ENCODE measurements at regions not wholly inside any gene's neighbourhood (a gene's known extent, or its start where the extent isn't known, plus 50 kb on each side); places are given as distances from the start of the nearest gene placed in this dataset.

GRCh38 chr11:15765530-15765929 is 590.8 kb downstream of the SOX6 start:
- TF ChIP-seq CTCF (conservative IDR thresholded peaks at IDR 0.05; ENCODE audit: low read length) (no peak), EZH2phosphoT487 (IDR thresholded peaks at IDR 0.05; ENCODE audit: borderline replicate concordance) (no peak)
